OCI-LY1 (cell line): ENCODE measurements at regions not wholly inside any gene's neighbourhood (a gene's known extent, or its start where the extent isn't known, plus 50 kb on each side); places are given as distances from the start of the nearest gene placed in this dataset.

Source experiments
- H2AFZ ChIP-seq: fragments of 200-600 bp; sonication (generic), shearing (Covaris generic); 2 replicates; pipeline ENCODE4 v1.6.0; 2014; ENCODE audit warnings: antibody characterized with exemption, mild to moderate bottlenecking, low read length
- H3F3A ChIP-seq: fragments of 200-600 bp; sonication (generic), shearing (Covaris generic); 2 replicates; pipeline ENCODE4 v1.6.0; 2014; ENCODE audit warnings: mild to moderate bottlenecking, antibody characterized with exemption, low read length, moderate library complexity; ENCODE audit not compliant: insufficient read depth
- H3K27ac ChIP-seq: fragments of 200-600 bp; sonication (generic); 2 replicates; pipeline ENCODE4 v1.5.1; 2014; ENCODE audit warnings: low read length, mixed run types, mild to moderate bottlenecking, low read depth; ENCODE audit not compliant: poor library complexity, severe bottlenecking
- H3K27me3 ChIP-seq: fragments of 200-600 bp; sonication (generic); 2 replicates; pipeline ENCODE4 v1.6.0; 2014; ENCODE audit warnings: antibody characterized with exemption, mild to moderate bottlenecking, low read length, moderate library complexity; ENCODE audit not compliant: insufficient read depth
- H3K36me3 ChIP-seq: fragments of 200-600 bp; sonication (generic); 2 replicates; pipeline ENCODE4 v1.6.1; 2014; ENCODE audit warnings: mild to moderate bottlenecking, antibody characterized with exemption, low read length, moderate library complexity, mixed read lengths; ENCODE audit not compliant: insufficient read depth
- H3K4me1 ChIP-seq: fragments of 200-600 bp; sonication (generic); 2 replicates; pipeline ENCODE4 v1.5.1; 2014; ENCODE audit warnings: mild to moderate bottlenecking, low read length, moderate library complexity; ENCODE audit not compliant: insufficient read depth, severe bottlenecking
- H3K4me2 ChIP-seq: fragments of 200-600 bp; sonication (generic), shearing (Covaris generic); 2 replicates; pipeline ENCODE4 v1.6.1; 2014; ENCODE audit warnings: low read length
- H3K4me3 ChIP-seq: fragments of 200-600 bp; sonication (generic); 2 replicates; pipeline ENCODE4 v1.5.1; 2014; ENCODE audit warnings: low read length, low read depth, mild to moderate bottlenecking, mixed read lengths; ENCODE audit not compliant: poor library complexity, severe bottlenecking
- H3K79me2 ChIP-seq: fragments of 200-600 bp; shearing (Covaris generic); 2 replicates; pipeline ENCODE4 v1.6.1; 2016; ENCODE audit warnings: mixed run types, low read length, mixed read lengths; ENCODE audit not compliant: insufficient read depth
- H3K9ac ChIP-seq: fragments of 200-600 bp; sonication (generic), shearing (Covaris generic); 2 replicates; pipeline ENCODE4 v1.6.1; 2014; ENCODE audit warnings: mild to moderate bottlenecking, low read length, mixed read lengths
- H3K9me2 ChIP-seq: fragments of 200-600 bp; sonication (generic), shearing (Covaris generic); 2 replicates; pipeline ENCODE4 v1.6.1; 2014; ENCODE audit warnings: low read depth, mild to moderate bottlenecking, low read length, mixed read lengths
- H3K9me3 ChIP-seq: fragments of 200-600 bp; shearing (Covaris generic); 2 replicates; pipeline ENCODE4 v1.6.1; 2014; ENCODE audit warnings: low read length, mixed read lengths
- H4K20me1 ChIP-seq: fragments of 200-600 bp; sonication (generic), shearing (Covaris generic); 2 replicates; pipeline ENCODE4 v1.6.0; 2016; ENCODE audit warnings: mild to moderate bottlenecking, low read length; ENCODE audit not compliant: insufficient read depth
- EZH2 ChIP-seq: fragments of 200-600 bp; sonication (generic), shearing (Covaris generic); IDR thresholded peaks from 2 replicates; pipeline ENCODE4 v1.8.0; 2017; ENCODE audit warnings: borderline replicate concordance, mixed run types, mild to moderate bottlenecking, antibody characterized with exemption, low read length, moderate library complexity, mixed read lengths
- TF ChIP-seq, protein P1 (sequence below): fragments of 200-600 bp; sonication (generic), shearing (Covaris generic); IDR thresholded peaks from 2 replicates; pipeline ENCODE4 v1.5.1; 2017; ENCODE audit warnings: mild to moderate bottlenecking, antibody characterized with exemption, low read length, moderate library complexity, mixed read lengths

DNA sequence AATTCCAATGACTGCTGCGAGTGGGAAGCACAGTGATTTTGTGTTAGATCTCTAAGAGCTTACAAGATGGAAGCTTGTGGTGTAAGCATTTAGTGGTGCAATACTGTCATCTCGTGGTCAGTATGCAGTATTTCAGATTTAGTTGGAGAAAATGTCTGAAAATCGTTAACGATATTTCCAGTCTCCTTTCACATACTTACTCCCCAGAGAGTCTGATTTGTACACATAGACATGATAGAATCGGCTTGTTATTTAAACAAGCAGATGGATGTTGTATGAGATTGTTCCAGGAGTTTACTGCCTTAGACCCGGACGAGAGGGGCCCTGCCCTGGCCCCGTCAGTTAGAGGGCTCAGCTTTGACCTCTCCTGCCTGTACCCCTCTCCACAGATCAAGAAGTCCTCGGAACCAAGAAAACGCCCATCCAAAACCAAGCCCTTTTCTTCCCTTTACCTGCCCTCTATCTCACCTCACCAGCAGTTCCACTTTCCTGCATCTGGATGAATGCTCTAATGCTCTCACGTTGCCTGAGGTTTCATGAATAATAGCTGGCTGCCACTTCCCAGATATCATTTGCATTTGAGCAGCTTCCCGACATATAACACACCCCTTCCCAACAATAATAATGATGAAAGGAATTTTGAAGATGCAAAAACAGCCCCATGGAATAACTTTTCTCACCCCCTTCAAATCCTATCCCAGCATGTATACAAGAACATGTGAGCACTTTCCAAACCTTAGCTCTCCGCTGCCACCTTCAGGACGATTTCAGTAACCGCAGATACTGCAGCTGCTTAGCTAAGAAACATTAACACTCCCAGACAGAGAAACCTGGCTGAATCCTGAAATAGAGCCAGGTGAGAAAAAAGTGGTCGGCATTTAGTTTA, 247.3 kb downstream of the LTN1 start:
- H3K9ac ChIP-seq, result peak overlapping the region; percentile 35; the same call in 1 of the 2 replicates
- H3F3A ChIP-seq, result no peaks in the 10 kb centered on the region
- H3K4me3 ChIP-seq, result peak overlapping the region; percentile 46
- no peaks in the 10 kb centered on the region for H4K20me1 ChIP-seq
- H3K27me3 ChIP-seq, result no peaks in the 10 kb centered on the region
- H3K79me2 ChIP-seq, result no peaks in the 10 kb centered on the region
- no peaks in the 10 kb centered on the region for H3K36me3 ChIP-seq
- H3K9me2 ChIP-seq, result no peaks in the 10 kb centered on the region
- H3K27ac ChIP-seq, result no peak overlapping the region
- H3K4me2 ChIP-seq, result peak overlapping the region; percentile 78
- H3K4me1 ChIP-seq, result peaks cover 5% of the 10 kb centered on the region
- no peaks in the 10 kb centered on the region for H3K9me3 ChIP-seq
- peak overlapping the region; percentile 92 for H2AFZ ChIP-seq
- TF ChIP-seq, protein P1, sequence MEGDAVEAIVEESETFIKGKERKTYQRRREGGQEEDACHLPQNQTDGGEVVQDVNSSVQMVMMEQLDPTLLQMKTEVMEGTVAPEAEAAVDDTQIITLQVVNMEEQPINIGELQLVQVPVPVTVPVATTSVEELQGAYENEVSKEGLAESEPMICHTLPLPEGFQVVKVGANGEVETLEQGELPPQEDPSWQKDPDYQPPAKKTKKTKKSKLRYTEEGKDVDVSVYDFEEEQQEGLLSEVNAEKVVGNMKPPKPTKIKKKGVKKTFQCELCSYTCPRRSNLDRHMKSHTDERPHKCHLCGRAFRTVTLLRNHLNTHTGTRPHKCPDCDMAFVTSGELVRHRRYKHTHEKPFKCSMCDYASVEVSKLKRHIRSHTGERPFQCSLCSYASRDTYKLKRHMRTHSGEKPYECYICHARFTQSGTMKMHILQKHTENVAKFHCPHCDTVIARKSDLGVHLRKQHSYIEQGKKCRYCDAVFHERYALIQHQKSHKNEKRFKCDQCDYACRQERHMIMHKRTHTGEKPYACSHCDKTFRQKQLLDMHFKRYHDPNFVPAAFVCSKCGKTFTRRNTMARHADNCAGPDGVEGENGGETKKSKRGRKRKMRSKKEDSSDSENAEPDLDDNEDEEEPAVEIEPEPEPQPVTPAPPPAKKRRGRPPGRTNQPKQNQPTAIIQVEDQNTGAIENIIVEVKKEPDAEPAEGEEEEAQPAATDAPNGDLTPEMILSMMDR, result peak; percentile 83
- no peak for TF ChIP-seq EZH2

GRCh38 chr21:28743723-28744122, 249.0 kb downstream of the LTN1 start:
- Histone ChIP-seq H3K4me3 (no peak overlapping the region), H3K4me2 (no peak overlapping the region), H3K36me3 (no peaks in the 10 kb centered on the region), H4K20me1 (no peaks in the 10 kb centered on the region), H3F3A (no peaks in the 10 kb centered on the region), H3K27me3 (no peaks in the 10 kb centered on the region), H3K4me1 (peaks cover 5% of the 10 kb centered on the region), H3K9me3 (no peaks in the 10 kb centered on the region), H2AFZ (no peak overlapping the region), H3K9ac (no peak overlapping the region), H3K79me2 (no peaks in the 10 kb centered on the region), H3K9me2 (no peaks in the 10 kb centered on the region), H3K27ac (no peak overlapping the region)
- TF ChIP-seq, protein P1, result no peak

DNA sequence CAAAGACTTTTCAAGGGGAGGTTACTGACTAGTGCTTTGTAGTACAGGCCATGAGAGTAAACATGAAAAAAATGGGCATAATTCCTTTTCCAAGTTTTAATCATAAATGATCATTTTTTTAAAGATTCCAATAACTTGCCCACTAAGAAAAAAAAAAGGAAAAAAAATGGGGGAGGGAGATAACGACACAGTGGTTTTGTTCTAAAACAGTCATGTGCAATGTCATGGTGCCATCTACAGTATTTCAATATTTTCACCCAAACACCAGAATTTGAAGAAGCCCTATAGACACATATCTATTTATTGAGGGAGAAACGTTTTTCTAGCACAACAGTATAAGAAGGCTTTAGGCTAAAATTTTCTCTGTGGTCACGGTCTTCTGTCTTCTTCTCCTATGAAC, 250.2 kb downstream of the LTN1 start:
- Histone ChIP-seq H3K4me1 (peaks cover 5% of the 10 kb centered on the region), H4K20me1 (no peaks in the 10 kb centered on the region), H3K36me3 (no peaks in the 10 kb centered on the region), H3K27me3 (no peaks in the 10 kb centered on the region), H3K4me3 (no peak overlapping the region), H3K9me2 (no peaks in the 10 kb centered on the region), H2AFZ (no peak overlapping the region), H3K9me3 (no peaks in the 10 kb centered on the region), H3K27ac (no peak overlapping the region), H3K79me2 (no peaks in the 10 kb centered on the region), H3K9ac (no peak overlapping the region), H3K4me2 (no peak overlapping the region), H3F3A (no peaks in the 10 kb centered on the region)
- no peak for TF ChIP-seq EZH2
- TF ChIP-seq, protein P1, result peak; percentile 21; the same call in 1 of the 2 replicates
